ENCODE measurements at regions not wholly inside any gene's neighbourhood (a gene's known extent, or its start where the extent isn't known, plus 50 kb on each side); places are given as distances from the start of the nearest gene placed in this dataset.

DNA sequence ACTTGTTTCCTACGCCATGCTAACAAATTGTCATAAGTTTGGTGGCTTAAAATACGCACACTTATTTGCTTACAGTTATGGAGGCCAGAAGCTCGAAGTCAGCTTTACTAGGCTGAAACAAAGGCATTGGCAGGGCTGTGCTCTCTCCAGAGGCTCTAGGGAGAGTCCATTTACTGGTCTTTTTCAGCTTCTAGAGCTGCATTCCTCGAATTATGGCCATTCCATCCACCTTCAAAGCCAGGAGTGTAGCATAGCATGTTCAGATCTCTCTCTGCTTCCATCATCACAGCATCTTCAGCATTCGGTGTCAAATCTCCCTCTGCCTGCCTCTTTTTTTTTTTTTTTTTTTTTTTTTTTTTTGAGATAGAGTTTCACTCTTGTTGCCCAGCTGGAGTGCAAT lies 670.2 kb downstream of the ACTL7B start:
- in situ Hi-C loops (cut with MboI; ENCODE audit: low sequenced_read_pairs, unreplicated experiment) = no loop called here
- no peak for DNase-seq (ENCODE audit: low spot score)
- TF ChIP-seq, protein P1, sequence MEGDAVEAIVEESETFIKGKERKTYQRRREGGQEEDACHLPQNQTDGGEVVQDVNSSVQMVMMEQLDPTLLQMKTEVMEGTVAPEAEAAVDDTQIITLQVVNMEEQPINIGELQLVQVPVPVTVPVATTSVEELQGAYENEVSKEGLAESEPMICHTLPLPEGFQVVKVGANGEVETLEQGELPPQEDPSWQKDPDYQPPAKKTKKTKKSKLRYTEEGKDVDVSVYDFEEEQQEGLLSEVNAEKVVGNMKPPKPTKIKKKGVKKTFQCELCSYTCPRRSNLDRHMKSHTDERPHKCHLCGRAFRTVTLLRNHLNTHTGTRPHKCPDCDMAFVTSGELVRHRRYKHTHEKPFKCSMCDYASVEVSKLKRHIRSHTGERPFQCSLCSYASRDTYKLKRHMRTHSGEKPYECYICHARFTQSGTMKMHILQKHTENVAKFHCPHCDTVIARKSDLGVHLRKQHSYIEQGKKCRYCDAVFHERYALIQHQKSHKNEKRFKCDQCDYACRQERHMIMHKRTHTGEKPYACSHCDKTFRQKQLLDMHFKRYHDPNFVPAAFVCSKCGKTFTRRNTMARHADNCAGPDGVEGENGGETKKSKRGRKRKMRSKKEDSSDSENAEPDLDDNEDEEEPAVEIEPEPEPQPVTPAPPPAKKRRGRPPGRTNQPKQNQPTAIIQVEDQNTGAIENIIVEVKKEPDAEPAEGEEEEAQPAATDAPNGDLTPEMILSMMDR (IDR thresholded peaks at IDR 0.05; ENCODE audit: borderline replicate concordance, control extremely low read depth, extremely low read depth, insufficient read depth, missing control alignments) = no peak

DNA sequence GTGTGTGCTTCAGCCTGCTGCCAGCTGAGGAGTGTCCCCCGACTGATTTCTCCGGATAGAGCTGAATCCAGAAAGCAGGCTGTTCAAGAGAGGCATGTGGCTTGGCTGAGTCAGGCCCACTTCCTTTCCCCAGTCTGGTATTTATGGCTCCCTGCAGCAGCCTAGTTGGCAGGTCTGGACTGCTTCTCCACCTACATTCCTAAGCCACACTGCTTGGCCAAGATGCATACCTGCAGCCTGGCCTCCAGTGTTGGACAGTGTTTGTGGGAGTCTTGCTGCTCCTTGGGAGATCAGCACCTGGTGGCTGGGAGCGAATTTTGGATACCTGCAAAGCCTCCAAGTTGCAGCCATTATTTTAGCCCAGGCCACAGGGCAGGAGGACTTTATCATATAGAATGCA lies 670.8 kb downstream of the ACTL7B start:
- no peak for DNase-seq (ENCODE audit: low spot score)
- in situ Hi-C loops (cut with MboI; ENCODE audit: low sequenced_read_pairs, unreplicated experiment) = no loop called here
- TF ChIP-seq, protein P1 (IDR thresholded peaks at IDR 0.05; ENCODE audit: borderline replicate concordance, control extremely low read depth, extremely low read depth, insufficient read depth, missing control alignments) = no peak

DNA sequence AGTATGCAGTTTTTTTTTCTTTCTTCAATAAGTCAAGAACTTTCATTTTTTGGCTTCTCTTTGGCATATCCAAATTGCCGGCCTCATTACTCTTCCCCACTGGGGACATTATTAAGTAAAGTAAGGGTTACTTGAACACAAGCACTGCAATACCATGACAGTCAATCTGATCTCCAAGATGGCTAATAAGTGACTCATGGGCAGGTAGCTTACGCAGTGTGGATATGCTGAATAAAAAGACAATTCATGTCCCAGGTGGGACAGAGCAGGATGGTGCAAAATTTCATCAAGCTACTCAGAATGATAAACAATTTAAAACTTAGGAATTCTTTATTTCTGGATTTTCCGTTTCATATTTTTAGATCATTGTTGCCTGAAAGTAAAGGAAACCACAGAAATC lies 671.8 kb downstream of the ACTL7B start:
- DNase-seq (ENCODE audit: low spot score) = no peak
- TF ChIP-seq, protein P1 (IDR thresholded peaks at IDR 0.05; ENCODE audit: borderline replicate concordance, control extremely low read depth, extremely low read depth, insufficient read depth, missing control alignments) = no peak
- in situ Hi-C loops (cut with MboI; ENCODE audit: low sequenced_read_pairs, unreplicated experiment) = no loop called here

DNA sequence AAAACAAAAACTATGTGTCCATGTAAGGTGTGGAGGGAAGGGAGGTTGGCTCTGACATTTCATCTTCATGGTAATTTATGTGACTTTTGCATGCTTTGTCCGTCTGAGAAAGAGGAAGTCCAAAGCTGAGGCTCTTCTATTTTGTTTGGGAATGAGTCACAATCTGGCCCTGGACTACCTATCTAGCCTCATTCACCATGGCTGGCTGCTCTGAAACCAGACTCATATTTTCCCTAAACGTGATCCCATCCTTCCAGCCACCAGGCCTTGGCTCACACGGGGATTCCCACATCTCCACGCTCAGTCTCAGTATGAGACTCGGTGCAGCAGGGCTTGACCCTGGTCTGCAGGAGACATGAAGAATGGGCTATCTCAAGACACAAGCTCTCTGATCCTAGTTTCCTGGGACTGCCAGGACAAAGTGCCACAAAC lies 672.8 kb downstream of the ACTL7B start:
- TF ChIP-seq, protein P1 (IDR thresholded peaks at IDR 0.05; ENCODE audit: borderline replicate concordance, control extremely low read depth, extremely low read depth, insufficient read depth, missing control alignments) = no peak
- in situ Hi-C loops (cut with MboI; ENCODE audit: low sequenced_read_pairs, unreplicated experiment) = no loop called here
- peak; percentile 23 for DNase-seq (ENCODE audit: low spot score)

DNA sequence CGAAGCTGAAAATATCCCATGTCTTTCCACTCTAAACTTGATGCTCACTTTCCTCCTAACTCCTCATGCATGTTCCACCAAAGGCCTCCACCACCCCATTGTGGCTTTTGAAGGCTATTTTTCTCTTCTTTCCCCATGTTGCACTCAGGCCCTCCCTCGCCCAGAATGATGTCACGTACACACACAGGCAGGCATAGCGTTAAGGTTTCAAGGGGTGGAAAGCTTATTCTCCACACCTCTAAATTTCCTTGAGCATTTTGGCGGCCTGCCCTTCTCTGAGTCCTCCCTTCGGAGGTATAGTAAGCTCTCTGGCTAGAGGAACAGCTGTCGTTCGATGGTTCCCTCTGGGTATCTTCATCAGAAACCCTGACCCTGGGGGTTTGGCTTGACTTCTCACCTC lies 673.5 kb downstream of the ACTL7B start:
- TF ChIP-seq, protein P1 (IDR thresholded peaks at IDR 0.05; ENCODE audit: borderline replicate concordance, control extremely low read depth, extremely low read depth, insufficient read depth, missing control alignments) = no peak
- in situ Hi-C loops (cut with MboI; ENCODE audit: low sequenced_read_pairs, unreplicated experiment) = no loop called here
- no peak for DNase-seq (ENCODE audit: low spot score)

DNA sequence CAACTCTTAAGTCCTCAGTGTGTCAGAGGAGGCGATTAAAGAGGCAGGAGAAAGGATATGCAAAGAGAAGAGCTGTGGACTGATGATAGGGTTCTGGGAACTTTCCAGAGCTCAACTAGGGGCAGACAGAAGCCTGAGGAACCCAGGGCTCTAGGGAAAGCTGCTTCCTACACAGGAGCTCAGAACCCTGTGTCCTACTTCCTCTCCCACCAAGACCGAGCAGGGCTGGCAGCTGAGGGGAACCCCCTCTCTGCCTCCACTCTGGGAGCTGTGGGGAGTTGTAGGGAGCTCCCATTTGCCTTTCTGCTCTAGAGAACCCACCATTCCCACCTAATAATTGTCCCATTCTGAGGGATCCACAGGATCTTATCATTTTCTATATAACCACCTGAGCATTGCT lies 674.3 kb downstream of the ACTL7B start:
- TF ChIP-seq, protein P1 (IDR thresholded peaks at IDR 0.05; ENCODE audit: borderline replicate concordance, control extremely low read depth, extremely low read depth, insufficient read depth, missing control alignments) = no peak
- in situ Hi-C loops (cut with MboI; ENCODE audit: low sequenced_read_pairs, unreplicated experiment) = no loop called here
- DNase-seq (ENCODE audit: low spot score) = no peak

DNA sequence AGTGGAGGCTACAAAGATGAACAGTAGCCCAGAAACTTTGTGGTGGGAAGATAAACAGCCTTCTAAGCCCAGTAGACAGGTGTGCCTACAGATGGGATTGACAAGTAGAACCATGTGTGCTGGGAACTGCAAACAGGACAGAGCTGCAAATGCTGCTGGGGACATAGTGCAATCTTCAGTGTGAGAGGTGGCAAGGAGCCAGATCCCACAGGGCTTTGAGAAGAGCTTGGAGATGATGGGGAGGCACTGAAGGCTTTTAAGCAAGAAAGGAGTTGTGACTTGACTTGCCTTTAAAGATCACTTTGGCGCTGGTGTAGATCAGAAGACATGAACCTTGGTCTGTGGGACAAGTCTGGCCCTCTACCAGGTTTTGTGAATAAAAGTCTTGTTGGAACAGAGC lies 675.2 kb downstream of the ACTL7B start:
- no peak for DNase-seq (ENCODE audit: low spot score)
- in situ Hi-C loops (cut with MboI; ENCODE audit: low sequenced_read_pairs, unreplicated experiment) = no loop called here
- TF ChIP-seq, protein P1 (IDR thresholded peaks at IDR 0.05; ENCODE audit: borderline replicate concordance, control extremely low read depth, extremely low read depth, insufficient read depth, missing control alignments) = no peak
